ENCODE measurements at regions not wholly inside any gene's neighbourhood (a gene's known extent, or its start where the extent isn't known, plus 50 kb on each side); places are given as distances from the start of the nearest gene placed in this dataset.

DNA sequence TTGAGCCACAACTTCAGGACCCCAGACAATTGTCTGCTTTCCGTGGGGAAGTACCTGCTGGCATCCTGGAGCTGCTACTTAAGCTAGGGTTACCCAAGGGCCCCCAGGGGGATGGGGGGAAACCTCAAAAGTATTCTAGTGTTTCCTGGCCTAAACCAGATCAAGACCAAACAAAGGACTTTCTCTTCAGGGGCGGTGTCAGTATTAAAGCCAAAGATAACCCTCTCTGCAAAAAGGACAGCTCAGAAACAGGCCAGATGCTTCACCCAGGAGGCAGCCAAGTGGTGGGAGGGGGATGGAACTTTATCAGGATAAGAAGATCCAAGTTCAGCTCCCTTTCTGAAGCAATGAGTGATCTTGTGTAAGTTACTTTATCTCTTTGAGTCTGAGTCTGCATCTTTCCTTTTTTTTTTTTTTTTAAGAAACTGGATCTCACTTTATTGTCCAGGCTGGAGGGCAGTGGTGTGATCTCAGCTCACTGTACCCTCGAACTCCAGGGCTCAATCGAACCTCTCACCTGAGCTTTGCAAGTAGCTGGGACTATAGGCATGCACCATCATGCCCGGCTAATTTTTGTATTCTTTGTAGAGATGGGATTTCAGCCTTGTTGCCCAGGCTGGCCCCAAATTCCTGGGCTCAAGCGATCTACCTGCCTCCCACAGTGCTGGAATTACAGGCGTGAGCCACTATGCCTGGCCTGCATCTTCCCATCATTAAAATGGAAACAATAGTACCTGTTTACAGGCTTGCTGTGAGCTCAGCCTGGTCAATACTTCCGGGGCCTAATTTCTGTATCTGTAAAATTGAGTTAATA, 151.8 kb upstream of the PTPRM start:
- TF ChIP-seq POLR2A (IDR thresholded peaks at IDR 0.05; ENCODE audit: low read depth, low read length) (no peak), EZH2 (IDR thresholded peaks at IDR 0.05; ENCODE audit: borderline replicate concordance, low read depth, low read length, severe bottlenecking) (no peak), POLR2AphosphoS5 (IDR thresholded peaks at IDR 0.05; ENCODE audit: insufficient read depth, low read depth, low read length) (no peak), JUN (IDR thresholded peaks at IDR 0.05; ENCODE audit: borderline replicate concordance, insufficient read depth, insufficient read length, low read depth) (no peak)
- TF ChIP-seq, protein P1, sequence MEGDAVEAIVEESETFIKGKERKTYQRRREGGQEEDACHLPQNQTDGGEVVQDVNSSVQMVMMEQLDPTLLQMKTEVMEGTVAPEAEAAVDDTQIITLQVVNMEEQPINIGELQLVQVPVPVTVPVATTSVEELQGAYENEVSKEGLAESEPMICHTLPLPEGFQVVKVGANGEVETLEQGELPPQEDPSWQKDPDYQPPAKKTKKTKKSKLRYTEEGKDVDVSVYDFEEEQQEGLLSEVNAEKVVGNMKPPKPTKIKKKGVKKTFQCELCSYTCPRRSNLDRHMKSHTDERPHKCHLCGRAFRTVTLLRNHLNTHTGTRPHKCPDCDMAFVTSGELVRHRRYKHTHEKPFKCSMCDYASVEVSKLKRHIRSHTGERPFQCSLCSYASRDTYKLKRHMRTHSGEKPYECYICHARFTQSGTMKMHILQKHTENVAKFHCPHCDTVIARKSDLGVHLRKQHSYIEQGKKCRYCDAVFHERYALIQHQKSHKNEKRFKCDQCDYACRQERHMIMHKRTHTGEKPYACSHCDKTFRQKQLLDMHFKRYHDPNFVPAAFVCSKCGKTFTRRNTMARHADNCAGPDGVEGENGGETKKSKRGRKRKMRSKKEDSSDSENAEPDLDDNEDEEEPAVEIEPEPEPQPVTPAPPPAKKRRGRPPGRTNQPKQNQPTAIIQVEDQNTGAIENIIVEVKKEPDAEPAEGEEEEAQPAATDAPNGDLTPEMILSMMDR (IDR thresholded peaks at IDR 0.05; ENCODE audit: extremely low read depth in 1 of 2, insufficient read depth in 1 of 2, low read depth in 1 of 2, low read length in 2 of 2), result no peak
- TF ChIP-seq, protein P2, sequence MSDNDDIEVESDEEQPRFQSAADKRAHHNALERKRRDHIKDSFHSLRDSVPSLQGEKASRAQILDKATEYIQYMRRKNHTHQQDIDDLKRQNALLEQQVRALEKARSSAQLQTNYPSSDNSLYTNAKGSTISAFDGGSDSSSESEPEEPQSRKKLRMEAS (IDR thresholded peaks at IDR 0.05; ENCODE audit: insufficient read depth, insufficient read length), result no peak

Data from endothelial cell of umbilical vein (primary cell).